HCT116 (cell line): ENCODE measurements at regions not wholly inside any gene's neighbourhood (a gene's known extent, or its start where the extent isn't known, plus 50 kb on each side); places are given as distances from the start of the nearest gene placed in this dataset.

ENCODE experiments used
- ATAC-seq: fragments of 200-7000 bp; cut with Tn5 transposase; 2 replicates; pipeline ENCODE4 v1.9.1; 2020; ENCODE audit warnings: mild to moderate bottlenecking, moderate library complexity
- BruUV-seq: library from RNA; stranded (reverse); fragments of 400-500 nt; replicated peaks from 2 replicates; lab custom pipeline; 2021; lab: Mats Ljungman, UMichigan
- CTCF ChIA-PET: fragments of 300-600 bp; sonication (Branson Sonifier 250); formaldehyde crosslinking; loops from one replicate; lab custom pipeline; 2021; ENCODE audit warnings: antibody characterized with exemption; lab: Charles Lee
- POLR2A ChIA-PET: fragments of 300-600, 350-600 bp; sonication (Branson Sonifier 250); formaldehyde crosslinking; loops from one replicate; lab custom pipeline; 2021; ENCODE audit warnings: antibody characterized with exemption; lab: Charles Lee
- RAD21 ChIA-PET, 2 experiments: fragments of 300-600 bp; sonication (Branson Sonifier 250); formaldehyde crosslinking; loops; one replicate each; lab custom pipeline; 2023; ENCODE audit warnings: low total read pairs in 2 of 2; ENCODE audit not compliant: uncharacterized antibody in 2 of 2, unreplicated experiment in 2 of 2, low non-redundant PET in 1 of 2; lab: Charles Lee
- DNase-seq: peaks from one replicate; pipeline ENCODE4 v3.0.0-alpha.2; 2010; ENCODE audit warnings: low read depth, low spot score
- H2AFZ ChIP-seq: fragments of 200-600 bp; shearing (Covaris generic), sonication (generic); 2 replicates; pipeline ENCODE4 v1.6.1; 2017; ENCODE audit warnings: low read depth, mixed run types, mixed read lengths, antibody characterized with exemption, low read length; ENCODE audit not compliant: poor library complexity, severe bottlenecking
- H3K27ac ChIP-seq: 2 replicates; pipeline ENCODE4 v1.5.1; 2012; ENCODE audit warnings: low read depth, low read length
- H3K27me3 ChIP-seq: fragments of 200-600 bp; sonication (generic); 2 replicates; pipeline ENCODE4 v1.6.1; 2016; ENCODE audit warnings: mixed run types, low read length, mixed read lengths; ENCODE audit not compliant: insufficient read depth
- H3K36me3 ChIP-seq, 2 experiments: fragments of 200-500 bp in 1 of 2; fragments of 200-600 bp in 1 of 2; sonication (Bioruptor generic) in 1 of 2; sonication (generic) in 1 of 2; 2 replicates each; pipeline versions ENCODE4 v1.5.1 to v1.6.1; 2014 to 2016; ENCODE audit warnings: low read length in 2 of 2, inconsistent platforms in 1 of 2, mixed read lengths in 1 of 2, mixed run types in 1 of 2; ENCODE audit not compliant: insufficient read depth in 2 of 2, control insufficient read depth in 1 of 2
- H3K4me1 ChIP-seq, 2 experiments: fragments of 200-600 bp in 1 of 2; sonication (generic) in 1 of 2; 2 replicates each; pipeline versions ENCODE4 v1.5.1 to v1.6.1; 2012 to 2017; ENCODE audit warnings: low read length in 2 of 2, inconsistent platforms in 1 of 2, mild to moderate bottlenecking in 1 of 2, mixed read lengths in 1 of 2, mixed run types in 1 of 2, moderate library complexity in 1 of 2; ENCODE audit not compliant: insufficient read depth in 2 of 2, control insufficient read depth in 1 of 2
- H3K4me2 ChIP-seq: fragments of 200-600 bp; sonication (generic); 2 replicates; pipeline ENCODE4 v1.6.1; 2017; ENCODE audit warnings: mixed run types, low read length, mixed read lengths
- H3K4me3 ChIP-seq, 2 experiments: fragments of 200-600 bp in 1 of 2; sonication (generic) in 1 of 2; replicated peaks in 1 of 2; 2 replicates each; pipeline ENCODE4 v1.5.1; 2011 to 2016; ENCODE audit warnings: low read length in 2 of 2, control low read depth in 1 of 2, low read depth in 1 of 2, mild to moderate bottlenecking in 1 of 2, mixed read lengths in 1 of 2, mixed run types in 1 of 2
- H3K79me2 ChIP-seq: fragments of 200-600 bp; sonication (generic); 2 replicates; pipeline ENCODE4 v1.6.1; 2017; ENCODE audit warnings: mild to moderate bottlenecking, mixed run types, low read length, moderate library complexity, mixed read lengths; ENCODE audit not compliant: insufficient read depth
- H3K9ac ChIP-seq: fragments of 200-600 bp; sonication (generic); 2 replicates; pipeline ENCODE4 v1.6.1; 2016; ENCODE audit warnings: low read length, mixed read lengths
- H3K9me2 ChIP-seq: fragments of 200-600 bp; sonication (generic), shearing (Covaris generic); 2 replicates; pipeline ENCODE4 v1.6.1; 2017; ENCODE audit warnings: mixed run types, mild to moderate bottlenecking, moderate library complexity; ENCODE audit not compliant: insufficient read depth
- H3K9me3 ChIP-seq, 2 experiments: fragments of 200-500 bp in 1 of 2; fragments of 200-600 bp in 1 of 2; sonication (Bioruptor generic) in 1 of 2; sonication (generic) in 1 of 2; 2 replicates each; pipeline ENCODE4 v1.6.1; 2014 to 2017; ENCODE audit warnings: low read length in 2 of 2, mixed read lengths in 2 of 2, inconsistent platforms in 1 of 2, low read depth in 1 of 2, mild to moderate bottlenecking in 1 of 2, mixed run types in 1 of 2, moderate library complexity in 1 of 2; ENCODE audit not compliant: control insufficient read depth in 1 of 2, insufficient read depth in 1 of 2
- H4K20me1 ChIP-seq: fragments of 200-600 bp; sonication (generic), shearing (Covaris generic); 2 replicates; pipeline ENCODE4 v1.6.1; 2017; ENCODE audit warnings: mixed run types, mild to moderate bottlenecking, moderate library complexity; ENCODE audit not compliant: insufficient read depth
- CBX3 ChIP-seq: IDR thresholded peaks from 2 replicates; pipeline ENCODE4 v1.6.1; 2012; ENCODE audit warnings: low read depth
- CTCF ChIP-seq, 3 experiments: fragments of 200-600 bp in 1 of 3; sonication (generic) in 1 of 3; IDR thresholded peaks in 2 of 3; conservative IDR thresholded peaks in 1 of 3; 2 replicates each; pipeline ENCODE4 v1.5.1; 2012 to 2017; ENCODE audit warnings: low read depth in 2 of 3, low read length in 2 of 3, antibody characterized with exemption in 1 of 3, borderline replicate concordance in 1 of 3, control low read depth in 1 of 3, mild to moderate bottlenecking in 1 of 3, mixed read lengths in 1 of 3, mixed run types in 1 of 3, moderate library complexity in 1 of 3; ENCODE audit not compliant: insufficient read depth in 1 of 3
- EGR1 ChIP-seq: IDR thresholded peaks from 2 replicates; pipeline ENCODE4 v1.6.1; 2012; ENCODE audit warnings: low read depth
- ELF1 ChIP-seq: IDR thresholded peaks from 2 replicates; pipeline ENCODE4 v1.6.1; 2012; ENCODE audit warnings: low read depth, borderline replicate concordance
- EZH2 ChIP-seq: fragments of 200-600 bp; sonication (generic); IDR thresholded peaks from 2 replicates; pipeline ENCODE4 v1.6.1; 2017; ENCODE audit warnings: antibody characterized with exemption, mixed run types
- EZH2phosphoT487 ChIP-seq: fragments of 200-600 bp; IDR thresholded peaks from 2 replicates; pipeline ENCODE4 v1.6.1; 2018; ENCODE audit warnings: antibody characterized with exemption, borderline replicate concordance
- FOSL1 ChIP-seq: IDR thresholded peaks from 2 replicates; pipeline ENCODE4 v1.6.1; 2012; ENCODE audit warnings: low read depth
- JUND ChIP-seq: IDR thresholded peaks from 2 replicates; pipeline ENCODE4 v1.6.1; 2012
- POLR2A ChIP-seq: IDR thresholded peaks from 2 replicates; pipeline ENCODE4 v1.7.0; 2011; ENCODE audit warnings: borderline replicate concordance; ENCODE audit not compliant: insufficient read depth, insufficient read length; ENCODE audit errors: extremely low read depth
- RAD21 ChIP-seq: IDR thresholded peaks from 2 replicates; pipeline ENCODE4 v1.6.1; 2012; ENCODE audit warnings: low read depth, mild to moderate bottlenecking
- REST ChIP-seq: IDR thresholded peaks from 2 replicates; pipeline ENCODE4 v1.6.1; 2012; ENCODE audit warnings: low read depth
- SP1 ChIP-seq: IDR thresholded peaks from 2 replicates; pipeline ENCODE4 v1.6.1; 2012; ENCODE audit warnings: low read depth
- SRF ChIP-seq: IDR thresholded peaks from 2 replicates; pipeline ENCODE4 v1.6.1; 2012; ENCODE audit warnings: low read depth
- TCF7L2 ChIP-seq: IDR thresholded peaks from 2 replicates; pipeline ENCODE4 v1.7.0; 2011; ENCODE audit warnings: borderline replicate concordance, inconsistent platforms; ENCODE audit not compliant: insufficient read depth, insufficient read length; ENCODE audit errors: extremely low read depth
- YY1 ChIP-seq: IDR thresholded peaks from 2 replicates; pipeline ENCODE4 v1.6.1; 2011; ENCODE audit warnings: low read length, low read depth, moderate library complexity, mild to moderate bottlenecking; ENCODE audit not compliant: insufficient replicate concordance; ENCODE audit errors: extremely low read depth
- ZFX ChIP-seq: fragments of 450-650 bp; IDR thresholded peaks from 2 replicates; pipeline ENCODE4 v1.6.1; 2017
- ZNF274 ChIP-seq: fragments of 200-500 bp; sonication (Bioruptor generic); IDR thresholded peaks from 2 replicates; pipeline ENCODE4 v1.6.1; 2014; ENCODE audit warnings: mild to moderate bottlenecking, low read depth, low read length, inconsistent platforms
- intact Hi-C: fragments of 100-400 bp; cut with micrococcal nuclease; formaldehyde crosslinking; loops from 2 replicates; pipeline ENCODE4 v1.10.0; 2022
- TF ChIP-seq, protein P1 (sequence below): IDR thresholded peaks from 2 replicates; pipeline ENCODE4 v1.6.1; 2012
- TF ChIP-seq, protein P2 (sequence below): IDR thresholded peaks from 2 replicates; pipeline ENCODE4 v1.6.1; 2012
- TF ChIP-seq, protein P3 (sequence below): IDR thresholded peaks from 2 replicates; pipeline ENCODE4 v1.6.1; 2011; ENCODE audit warnings: mild to moderate bottlenecking, low read length, moderate library complexity; ENCODE audit not compliant: insufficient replicate concordance; ENCODE audit errors: extremely low read depth

DNA sequence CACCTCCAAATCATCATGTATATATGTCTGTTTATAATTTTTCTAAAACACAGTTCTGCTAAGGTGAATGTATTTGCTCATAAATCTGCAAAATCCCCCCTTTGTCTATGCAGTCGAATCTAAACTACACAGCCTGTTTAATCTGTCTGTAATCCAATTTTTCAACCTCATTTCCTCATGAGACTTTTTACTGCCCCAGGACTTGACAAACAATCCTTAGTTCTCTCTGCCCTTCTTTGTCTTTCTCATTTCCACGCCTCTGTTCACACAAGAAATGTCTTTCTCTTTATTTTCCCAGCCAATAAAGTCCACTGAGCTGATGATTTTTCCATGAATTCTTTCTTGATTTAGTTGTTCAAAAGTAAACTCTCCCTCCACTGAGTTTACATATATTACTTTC lies 1154.3 kb downstream of the FAM181B start:
- BruUV-seq: no TSS peak
- no peaks in the 10 kb centered on the region for H3K36me3 ChIP-seq
- CTCF ChIA-PET: no interaction called here
- no peak for TF ChIP-seq CTCF (IDR thresholded peaks at IDR 0.05 in 2 of 3, conservative IDR thresholded peaks at IDR 0.05 in 1 of 3; ENCODE audit: borderline replicate concordance in 1 of 3, insufficient read depth in 1 of 3, low read depth in 2 of 3, low read length in 2 of 3)
- no peak for TF ChIP-seq EGR1
- no peak for TF ChIP-seq ZFX
- TF ChIP-seq, protein P1, sequence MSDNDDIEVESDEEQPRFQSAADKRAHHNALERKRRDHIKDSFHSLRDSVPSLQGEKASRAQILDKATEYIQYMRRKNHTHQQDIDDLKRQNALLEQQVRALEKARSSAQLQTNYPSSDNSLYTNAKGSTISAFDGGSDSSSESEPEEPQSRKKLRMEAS: no peak
- TF ChIP-seq EZH2: no peak
- TF ChIP-seq FOSL1: no peak
- TF ChIP-seq TCF7L2: no peak
- TF ChIP-seq CBX3: no peak
- no peak for TF ChIP-seq SP1
- no peak for TF ChIP-seq RAD21
- no peak for TF ChIP-seq ZNF274
- TF ChIP-seq JUND: no peak
- TF ChIP-seq, protein P2, sequence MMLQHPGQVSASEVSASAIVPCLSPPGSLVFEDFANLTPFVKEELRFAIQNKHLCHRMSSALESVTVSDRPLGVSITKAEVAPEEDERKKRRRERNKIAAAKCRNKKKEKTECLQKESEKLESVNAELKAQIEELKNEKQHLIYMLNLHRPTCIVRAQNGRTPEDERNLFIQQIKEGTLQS: no peak
- TF ChIP-seq ELF1: no peak
- no peak for TF ChIP-seq EZH2phosphoT487
- no peak for TF ChIP-seq YY1
- no peak for TF ChIP-seq POLR2A
- TF ChIP-seq, protein P3, sequence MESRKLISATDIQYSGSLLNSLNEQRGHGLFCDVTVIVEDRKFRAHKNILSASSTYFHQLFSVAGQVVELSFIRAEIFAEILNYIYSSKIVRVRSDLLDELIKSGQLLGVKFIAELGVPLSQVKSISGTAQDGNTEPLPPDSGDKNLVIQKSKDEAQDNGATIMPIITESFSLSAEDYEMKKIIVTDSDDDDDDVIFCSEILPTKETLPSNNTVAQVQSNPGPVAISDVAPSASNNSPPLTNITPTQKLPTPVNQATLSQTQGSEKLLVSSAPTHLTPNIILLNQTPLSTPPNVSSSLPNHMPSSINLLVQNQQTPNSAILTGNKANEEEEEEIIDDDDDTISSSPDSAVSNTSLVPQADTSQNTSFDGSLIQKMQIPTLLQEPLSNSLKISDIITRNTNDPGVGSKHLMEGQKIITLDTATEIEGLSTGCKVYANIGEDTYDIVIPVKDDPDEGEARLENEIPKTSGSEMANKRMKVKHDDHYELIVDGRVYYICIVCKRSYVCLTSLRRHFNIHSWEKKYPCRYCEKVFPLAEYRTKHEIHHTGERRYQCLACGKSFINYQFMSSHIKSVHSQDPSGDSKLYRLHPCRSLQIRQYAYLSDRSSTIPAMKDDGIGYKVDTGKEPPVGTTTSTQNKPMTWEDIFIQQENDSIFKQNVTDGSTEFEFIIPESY: no peak
- TF ChIP-seq SRF: no peak
- TF ChIP-seq REST: no peak
- TF ChIP-seq, all 23 proteins: peak for 0
- Histone ChIP-seq H3K9me2 (no peaks in the 10 kb centered on the region), H3K27ac (no peak overlapping the region), H3K9ac (no peak overlapping the region), H2AFZ (no peak overlapping the region), H3K4me1 (no peaks in the 10 kb centered on the region), H4K20me1 (no peaks in the 10 kb centered on the region), H3K79me2 (no peaks in the 10 kb centered on the region), H3K9me3 (peaks cover 6 to 12% of the 10 kb centered on the region in 2 experiments; a peak in 2 of 4 replicates), H3K4me2 (no peak overlapping the region), H3K4me3 (no peak overlapping the region), H3K27me3 (no peaks in the 10 kb centered on the region)
- RAD21 ChIA-PET: no interaction called here
- intact Hi-C loops: no loop called here
- ATAC-seq: no peak
- no peak for DNase-seq
- POLR2A ChIA-PET: no interaction called here
